IMR-90 (cell line): ENCODE measurements at regions not wholly inside any gene's neighbourhood (a gene's known extent, or its start where the extent isn't known, plus 50 kb on each side); places are given as distances from the start of the nearest gene placed in this dataset.

Experiments used
- ATAC-seq: fragments of 200-7000 bp; cut with Tn5 transposase; 2 replicates; pipeline ENCODE4 v1.9.1; 2020; ENCODE audit warnings: low read depth, mild to moderate bottlenecking, moderate library complexity
- BruUV-seq: library from RNA; stranded (reverse); fragments of 400-500 nt; replicated peaks from 2 replicates; lab custom pipeline; 2021; lab: Mats Ljungman, UMichigan
- CTCF ChIA-PET: fragments of 300-600 bp; formaldehyde crosslinking; extraction: SDS; loops from one replicate; lab custom pipeline; 2021; ENCODE audit warnings: antibody characterized with exemption; lab: Yijun Ruan, JAX
- POLR2A ChIA-PET: fragments of 300-600 bp; sonication (Branson Sonifier 250); formaldehyde crosslinking; loops from one replicate; lab custom pipeline; 2022; ENCODE audit warnings: antibody characterized with exemption; ENCODE audit not compliant: unreplicated experiment; lab: Charles Lee
- DNase-seq: peaks from one replicate; pipeline ENCODE4 v3.0.0; 2013
- H2AFZ ChIP-seq: replicated peaks from 2 replicates; pipeline ENCODE3; 2013; ENCODE audit warnings: low read length, mild to moderate bottlenecking; ENCODE audit not compliant: poor library complexity
- H2AK5ac ChIP-seq: 2 replicates; pipeline ENCODE4 v1.6.1; 2013; ENCODE audit warnings: low read depth, low read length, inconsistent platforms
- H2AK9ac ChIP-seq: replicated peaks from 2 replicates; pipeline ENCODE3; 2013; ENCODE audit warnings: mild to moderate bottlenecking, low read depth, low read length, moderate library complexity; ENCODE audit not compliant: poor library complexity
- H2BK120ac ChIP-seq: 2 replicates; pipeline ENCODE4 v1.6.1; 2013; ENCODE audit warnings: low read depth, low read length, inconsistent platforms
- H2BK15ac ChIP-seq: 3 replicates; pipeline ENCODE4 v1.6.1; 2013; ENCODE audit warnings: low read depth, low read length, inconsistent platforms
- H2BK20ac ChIP-seq: 2 replicates; pipeline ENCODE4 v1.6.1; 2013; ENCODE audit warnings: low read depth, mild to moderate bottlenecking, inconsistent platforms, low read length, moderate library complexity
- H2BK5ac ChIP-seq: 2 replicates; pipeline ENCODE4 v1.6.1; 2013; ENCODE audit warnings: mild to moderate bottlenecking, low read depth, low read length, inconsistent platforms; ENCODE audit not compliant: poor library complexity, severe bottlenecking
- H3K14ac ChIP-seq: replicated peaks from 2 replicates; pipeline ENCODE4 v1.6.1; 2013; ENCODE audit warnings: low read depth, low read length, inconsistent platforms
- H3K18ac ChIP-seq: 2 replicates; pipeline ENCODE4 v1.6.1; 2013; ENCODE audit warnings: low read depth, low read length, control low read depth
- H3K23ac ChIP-seq: 2 replicates; pipeline ENCODE4 v1.6.1; 2013; ENCODE audit warnings: low read depth, low read length, inconsistent platforms
- H3K27ac ChIP-seq: 2 replicates; pipeline ENCODE4 v1.5.1; 2013; ENCODE audit warnings: mild to moderate bottlenecking, control low read depth, low read length; ENCODE audit not compliant: insufficient read depth
- H3K27me3 ChIP-seq: 2 replicates; pipeline ENCODE4 v1.6.1; 2013; ENCODE audit warnings: low read length; ENCODE audit not compliant: control insufficient read depth, insufficient read depth
- H3K36me3 ChIP-seq: 2 replicates; pipeline ENCODE4 v1.6.1; 2013; ENCODE audit warnings: low read length, mixed read lengths; ENCODE audit not compliant: control insufficient read depth, insufficient read depth
- H3K4ac ChIP-seq: 2 replicates; pipeline ENCODE4 v1.6.1; 2013; ENCODE audit warnings: low read depth, low read length, inconsistent platforms
- H3K4me1 ChIP-seq: 2 replicates; pipeline ENCODE4 v1.6.1; 2013; ENCODE audit warnings: low read length, mixed read lengths; ENCODE audit not compliant: control insufficient read depth, insufficient read depth
- H3K4me2 ChIP-seq: 2 replicates; pipeline ENCODE4 v1.6.1; 2013; ENCODE audit warnings: low read depth, mild to moderate bottlenecking, control low read depth, low read length, moderate library complexity
- H3K4me3 ChIP-seq: 2 replicates; pipeline ENCODE4 v1.5.1; 2013; ENCODE audit warnings: low read depth, mild to moderate bottlenecking, control low read depth, low read length, moderate library complexity; ENCODE audit not compliant: insufficient read depth
- H3K56ac ChIP-seq: 2 replicates; pipeline ENCODE4 v1.6.1; 2013; ENCODE audit warnings: low read length, inconsistent platforms; ENCODE audit not compliant: insufficient read depth; ENCODE audit errors: extremely low read depth
- H3K79me1 ChIP-seq, 2 experiments: 2 replicates each; pipeline ENCODE4 v1.6.1; 2013; ENCODE audit warnings: low read length in 2 of 2, inconsistent platforms in 1 of 2, low read depth in 1 of 2
- H3K9ac ChIP-seq: 2 replicates; pipeline ENCODE4 v1.6.1; 2013; ENCODE audit warnings: low read depth, low read length, control low read depth
- H3K9me1 ChIP-seq: 2 replicates; pipeline ENCODE4 v1.6.1; 2013; ENCODE audit warnings: low read length, inconsistent platforms; ENCODE audit not compliant: insufficient read depth
- H3K9me3 ChIP-seq: 2 replicates; pipeline ENCODE4 v1.6.1; 2013; ENCODE audit warnings: low read length; ENCODE audit not compliant: control insufficient read depth, insufficient read depth
- H4K20me1 ChIP-seq: 2 replicates; pipeline ENCODE4 v1.6.1; 2013; ENCODE audit warnings: low read length, inconsistent platforms; ENCODE audit not compliant: insufficient read depth
- H4K5ac ChIP-seq: 2 replicates; pipeline ENCODE4 v1.6.1; 2013; ENCODE audit warnings: mild to moderate bottlenecking, low read depth, low read length, control low read depth
- H4K8ac ChIP-seq, 2 experiments: 2 replicates each; pipeline ENCODE4 v1.6.1; 2013; ENCODE audit warnings: low read depth in 2 of 2, low read length in 2 of 2, control low read depth in 1 of 2, inconsistent platforms in 1 of 2
- H4K91ac ChIP-seq: 2 replicates; pipeline ENCODE4 v1.6.1; 2013; ENCODE audit warnings: low read depth, low read length, inconsistent platforms; ENCODE audit not compliant: insufficient read depth
- BHLHE40 ChIP-seq: fragments of 150-350 bp; IDR thresholded peaks from 2 replicates; pipeline ENCODE4 v1.6.1; 2016; ENCODE audit warnings: mild to moderate bottlenecking, low read depth, low read length
- CEBPB ChIP-seq: IDR thresholded peaks from 2 replicates; pipeline ENCODE4 v1.6.1; 2012; ENCODE audit warnings: low read depth, low read length, improper control_type of control experiment
- CHD1 ChIP-seq: IDR thresholded peaks from 2 replicates; pipeline ENCODE4 v1.6.1; 2012; ENCODE audit warnings: low read depth, low read length, improper control_type of control experiment
- FOS ChIP-seq: fragments of 150-350 bp; IDR thresholded peaks from 2 replicates; pipeline ENCODE4 v1.6.1; 2016; ENCODE audit warnings: low read depth, low read length
- MXI1 ChIP-seq: IDR thresholded peaks from 2 replicates; pipeline ENCODE4 v1.6.1; 2012; ENCODE audit warnings: low read depth, mild to moderate bottlenecking, low read length, moderate library complexity, borderline replicate concordance
- NFE2L2 ChIP-seq: fragments of 150-350 bp; IDR thresholded peaks from 2 replicates; pipeline ENCODE4 v1.6.1; 2016; ENCODE audit warnings: low read depth, mild to moderate bottlenecking, low read length
- POLR2A ChIP-seq: IDR thresholded peaks from 2 replicates; pipeline ENCODE4 v1.6.1; 2012; ENCODE audit warnings: mild to moderate bottlenecking, low read depth, low read length
- RAD21 ChIP-seq: IDR thresholded peaks from 2 replicates; pipeline ENCODE4 v1.6.1; 2012; ENCODE audit warnings: low read length, improper control_type of control experiment
- RCOR1 ChIP-seq: IDR thresholded peaks from 2 replicates; pipeline ENCODE4 v1.6.1; 2012; ENCODE audit warnings: mild to moderate bottlenecking, low read length, improper control_type of control experiment; ENCODE audit not compliant: insufficient replicate concordance
- SMC3 ChIP-seq: fragments of 150-350 bp; IDR thresholded peaks from 2 replicates; pipeline ENCODE4 v1.6.1; 2016; ENCODE audit warnings: low read depth, mild to moderate bottlenecking, antibody characterized with exemption, low read length, moderate library complexity
- WGBS, 2 experiments: methylation state at CpG; one replicate each; pipeline versions ENCODE4 v1.1.5 to v1.1.7; 2013; ENCODE audit warnings: missing lambda C conversion rate in 2 of 2; ENCODE audit not compliant: insufficient read length in 1 of 2; ENCODE audit errors: extremely low coverage in 2 of 2; 5-methylcytosine and 5-hydroxymethylcytosine counted together
- dilution Hi-C: fragments of 300-500 bp; cut with HindIII; formaldehyde crosslinking; loops from one replicate; pipeline ENCODE4 v1.14.3; 2018; ENCODE audit warnings: low sequenced_read_pairs; ENCODE audit not compliant: unreplicated experiment
- in situ Hi-C: fragments of 300-500 bp; cut with MboI; formaldehyde crosslinking; loops from 3 replicates; pipeline ENCODE4 v1.14.3; 2019; ENCODE audit warnings: low sequenced_read_pairs, inconsistent platforms, mixed read lengths
- intact Hi-C: fragments of 100-400 bp; cut with micrococcal nuclease; formaldehyde crosslinking; loops from 2 replicates; pipeline ENCODE4 v1.10.0; 2022
- TF ChIP-seq, protein P1 (sequence below): fragments of 150-350 bp; IDR thresholded peaks from 2 replicates; pipeline ENCODE4 v1.6.1; 2016; ENCODE audit warnings: low read depth, mild to moderate bottlenecking, low read length, moderate library complexity, borderline replicate concordance
- TF ChIP-seq, protein P2 (sequence below): fragments of 150-350 bp; IDR thresholded peaks from 2 replicates; pipeline ENCODE4 v1.6.1; 2017; ENCODE audit warnings: mild to moderate bottlenecking, antibody characterized with exemption, low read length, low read depth
- TF ChIP-seq, protein P3 (sequence below): conservative IDR thresholded peaks from 2 replicates; pipeline ENCODE4 v1.5.1; 2012; ENCODE audit warnings: mild to moderate bottlenecking, low read depth, low read length, improper control_type of control experiment

DNA sequence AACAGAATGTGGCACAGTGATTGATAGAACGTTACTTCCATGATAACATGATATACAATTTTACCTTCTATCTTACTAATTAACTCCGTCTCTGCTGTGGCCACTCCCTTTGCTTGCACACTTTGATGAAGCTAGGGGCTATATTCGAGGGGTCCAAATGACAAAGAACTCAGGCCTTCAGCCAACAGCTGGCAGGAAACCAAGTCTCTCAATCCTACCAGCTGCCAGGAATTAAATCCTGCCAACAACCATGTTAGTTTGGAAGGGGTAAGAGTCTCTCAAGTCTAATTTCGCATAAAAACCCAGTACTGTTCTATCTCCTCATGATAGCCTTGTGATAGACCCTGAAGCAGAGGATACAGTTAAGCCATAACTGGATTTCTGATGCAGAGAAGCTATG is 1122.9 kb upstream of the PCDH10 start:
- H4K8ac ChIP-seq, result no peak overlapping the region
- no CpG with 5 or more reads among the region's 4 CpGs for WGBS, 2 experiments
- H2AK9ac ChIP-seq, result no peak overlapping the region
- no peaks in the 10 kb centered on the region for H3K9me3 ChIP-seq
- H3K56ac ChIP-seq, result no peak overlapping the region
- no peaks in the 10 kb centered on the region for H3K4me1 ChIP-seq
- no TSS peak for BruUV-seq
- ChIA-PET POLR2A (interaction anchor here (0.5 kb wide), 1 partner anchor 17 kb away, joined by 5 read pairs; no protein-coding TSS in a partner anchor), CTCF (interaction anchor here (0.9 to 1.0 kb wide), 2 partner anchors 11 to 20 kb away, joined by 3 read pairs; no protein-coding TSS in a partner anchor)
- H3K18ac ChIP-seq, result no peak overlapping the region
- no peak overlapping the region for H3K9ac ChIP-seq
- no peak overlapping the region for H3K23ac ChIP-seq
- intact Hi-C loops, result no loop called here
- TF ChIP-seq RCOR1 (no peak), NFE2L2 (no peak), FOS (no peak), SMC3 (no peak), CEBPB (no peak), POLR2A (no peak), RAD21 (no peak), BHLHE40 (no peak), CHD1 (no peak), MXI1 (no peak)
- TF ChIP-seq, protein P1, sequence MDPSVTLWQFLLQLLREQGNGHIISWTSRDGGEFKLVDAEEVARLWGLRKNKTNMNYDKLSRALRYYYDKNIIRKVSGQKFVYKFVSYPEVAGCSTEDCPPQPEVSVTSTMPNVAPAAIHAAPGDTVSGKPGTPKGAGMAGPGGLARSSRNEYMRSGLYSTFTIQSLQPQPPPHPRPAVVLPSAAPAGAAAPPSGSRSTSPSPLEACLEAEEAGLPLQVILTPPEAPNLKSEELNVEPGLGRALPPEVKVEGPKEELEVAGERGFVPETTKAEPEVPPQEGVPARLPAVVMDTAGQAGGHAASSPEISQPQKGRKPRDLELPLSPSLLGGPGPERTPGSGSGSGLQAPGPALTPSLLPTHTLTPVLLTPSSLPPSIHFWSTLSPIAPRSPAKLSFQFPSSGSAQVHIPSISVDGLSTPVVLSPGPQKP, result no peak
- TF ChIP-seq, protein P2, sequence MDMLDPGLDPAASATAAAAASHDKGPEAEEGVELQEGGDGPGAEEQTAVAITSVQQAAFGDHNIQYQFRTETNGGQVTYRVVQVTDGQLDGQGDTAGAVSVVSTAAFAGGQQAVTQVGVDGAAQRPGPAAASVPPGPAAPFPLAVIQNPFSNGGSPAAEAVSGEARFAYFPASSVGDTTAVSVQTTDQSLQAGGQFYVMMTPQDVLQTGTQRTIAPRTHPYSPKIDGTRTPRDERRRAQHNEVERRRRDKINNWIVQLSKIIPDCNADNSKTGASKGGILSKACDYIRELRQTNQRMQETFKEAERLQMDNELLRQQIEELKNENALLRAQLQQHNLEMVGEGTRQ, result no peak
- TF ChIP-seq, protein P3, sequence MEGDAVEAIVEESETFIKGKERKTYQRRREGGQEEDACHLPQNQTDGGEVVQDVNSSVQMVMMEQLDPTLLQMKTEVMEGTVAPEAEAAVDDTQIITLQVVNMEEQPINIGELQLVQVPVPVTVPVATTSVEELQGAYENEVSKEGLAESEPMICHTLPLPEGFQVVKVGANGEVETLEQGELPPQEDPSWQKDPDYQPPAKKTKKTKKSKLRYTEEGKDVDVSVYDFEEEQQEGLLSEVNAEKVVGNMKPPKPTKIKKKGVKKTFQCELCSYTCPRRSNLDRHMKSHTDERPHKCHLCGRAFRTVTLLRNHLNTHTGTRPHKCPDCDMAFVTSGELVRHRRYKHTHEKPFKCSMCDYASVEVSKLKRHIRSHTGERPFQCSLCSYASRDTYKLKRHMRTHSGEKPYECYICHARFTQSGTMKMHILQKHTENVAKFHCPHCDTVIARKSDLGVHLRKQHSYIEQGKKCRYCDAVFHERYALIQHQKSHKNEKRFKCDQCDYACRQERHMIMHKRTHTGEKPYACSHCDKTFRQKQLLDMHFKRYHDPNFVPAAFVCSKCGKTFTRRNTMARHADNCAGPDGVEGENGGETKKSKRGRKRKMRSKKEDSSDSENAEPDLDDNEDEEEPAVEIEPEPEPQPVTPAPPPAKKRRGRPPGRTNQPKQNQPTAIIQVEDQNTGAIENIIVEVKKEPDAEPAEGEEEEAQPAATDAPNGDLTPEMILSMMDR, result no peak
- no peak overlapping the region for H3K4me3 ChIP-seq
- no peak overlapping the region for H4K5ac ChIP-seq
- in situ Hi-C loops, result no loop called here
- no peaks in the 10 kb centered on the region for H4K20me1 ChIP-seq
- no peak overlapping the region for H2BK5ac ChIP-seq
- H4K91ac ChIP-seq, result no peak overlapping the region
- H3K36me3 ChIP-seq, result no peaks in the 10 kb centered on the region
- no peak overlapping the region for H3K14ac ChIP-seq
- no peaks in the 10 kb centered on the region for H3K27me3 ChIP-seq
- dilution Hi-C loops, result no loop called here
- H3K4ac ChIP-seq, result no peak overlapping the region
- H3K9me1 ChIP-seq, result no peaks in the 10 kb centered on the region
- ATAC-seq, result no peak
- H2AK5ac ChIP-seq, result no peak overlapping the region
- no peaks in the 10 kb centered on the region for H3K79me1 ChIP-seq
- no peak overlapping the region for H2BK120ac ChIP-seq
- DNase-seq, result no peak
- no peak overlapping the region for H3K4me2 ChIP-seq
- no peak overlapping the region for H2BK15ac ChIP-seq
- no peak overlapping the region for H3K27ac ChIP-seq
- no peak overlapping the region for H2BK20ac ChIP-seq
- H2AFZ ChIP-seq, result peak overlapping the region; percentile 72
